RPMI7951 (cell line): ENCODE measurements at regions not wholly inside any gene's neighbourhood (a gene's known extent, or its start where the extent isn't known, plus 50 kb on each side); places are given as distances from the start of the nearest gene placed in this dataset.

Experiments used
- DNase-seq: peaks from one replicate; pipeline ENCODE4 v3.0.0-alpha.2; 2012; ENCODE audit warnings: low read depth

DNA sequence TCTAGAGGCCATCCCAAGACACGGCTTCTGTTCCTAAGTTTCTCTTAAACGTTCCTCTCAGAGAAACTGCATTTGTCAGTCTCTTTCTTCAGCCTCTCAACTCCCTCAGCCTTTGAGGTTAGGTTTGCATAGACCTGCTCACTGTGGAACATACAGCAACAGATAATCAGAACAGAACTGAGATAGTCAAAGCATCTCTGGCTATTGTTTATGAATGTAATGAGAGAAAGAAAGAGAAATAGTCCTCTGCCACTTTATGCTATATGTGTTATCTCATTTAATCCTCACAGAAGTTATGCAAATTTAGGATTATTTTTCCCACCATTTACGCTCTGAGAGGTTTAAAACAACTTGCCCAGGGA is 190.6 kb downstream of the PHLDA1 start:
- DNase-seq = no peak

DNA sequence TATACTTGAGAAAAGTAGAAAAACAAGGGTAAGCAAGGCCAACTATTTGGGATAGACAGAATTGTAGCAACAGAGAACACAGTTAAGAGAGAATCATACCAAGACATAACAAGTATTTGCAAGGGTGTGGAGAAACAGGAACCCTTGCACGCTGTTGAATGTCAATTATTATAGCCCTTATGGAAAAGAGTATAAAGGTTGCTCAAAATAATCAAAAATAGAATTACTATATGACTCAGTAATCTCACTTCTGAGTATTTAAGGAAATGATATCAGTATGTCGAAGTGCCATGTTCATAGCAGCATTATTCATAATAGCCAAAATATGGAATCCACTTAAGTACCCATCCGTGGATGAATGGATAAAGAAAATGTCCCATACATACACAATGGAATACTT is 193.3 kb downstream of the PHLDA1 start:
- DNase-seq = no peak

- DNase-seq = peak; percentile 50
These were observed 193.9 kb downstream of the PHLDA1 start for GRCh38 chr12:75837700-75838099.

DNA sequence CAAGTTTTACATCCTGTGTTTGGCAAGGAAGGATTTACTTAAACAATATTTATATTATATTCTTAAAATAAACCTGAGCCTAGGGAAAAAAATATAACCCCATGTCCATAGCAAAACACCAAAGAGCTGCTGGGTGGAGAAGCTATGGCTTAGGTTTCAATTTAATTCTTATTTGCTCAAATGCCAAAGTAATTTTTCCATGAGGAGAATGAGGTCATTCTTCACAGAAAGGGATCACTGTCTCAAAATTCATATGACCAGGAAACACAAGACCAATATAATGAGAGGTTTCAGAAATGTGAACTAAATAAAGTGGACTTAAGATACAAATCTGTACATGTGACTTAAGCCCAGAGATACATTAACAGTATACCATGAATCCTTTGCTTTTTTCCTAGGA is 195.0 kb downstream of the PHLDA1 start:
- no peak for DNase-seq

GRCh38 chr12:75834591-75834990 is 197.0 kb downstream of the PHLDA1 start:
- peak; percentile 74 for DNase-seq

- no peak for DNase-seq
These were observed 198.3 kb downstream of the PHLDA1 start for GRCh38 chr12:75833268-75833667.

DNA sequence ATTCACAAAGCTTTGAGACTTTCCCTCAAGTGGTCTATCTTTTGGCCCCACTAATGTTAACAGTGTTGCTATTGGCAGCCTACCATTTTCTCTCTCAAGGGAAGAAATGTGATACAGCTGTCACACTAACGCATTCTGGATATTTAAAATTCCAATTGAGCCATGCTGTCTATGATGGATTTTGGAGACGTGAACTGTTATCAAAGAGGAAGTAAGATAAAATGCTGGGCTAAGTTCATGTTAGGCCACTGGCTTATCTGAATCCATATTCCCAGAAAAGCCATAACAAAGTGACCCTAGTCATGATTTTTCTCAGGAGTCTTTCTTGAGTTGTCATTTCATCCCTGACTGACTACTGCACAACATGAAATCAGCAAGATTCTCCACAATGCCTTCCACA is 200.2 kb downstream of the PHLDA1 start:
- DNase-seq = peak; percentile 41

- no peak for DNase-seq
These were observed 204.5 kb downstream of the PHLDA1 start for GRCh38 chr12:75827061-75827460.

DNA sequence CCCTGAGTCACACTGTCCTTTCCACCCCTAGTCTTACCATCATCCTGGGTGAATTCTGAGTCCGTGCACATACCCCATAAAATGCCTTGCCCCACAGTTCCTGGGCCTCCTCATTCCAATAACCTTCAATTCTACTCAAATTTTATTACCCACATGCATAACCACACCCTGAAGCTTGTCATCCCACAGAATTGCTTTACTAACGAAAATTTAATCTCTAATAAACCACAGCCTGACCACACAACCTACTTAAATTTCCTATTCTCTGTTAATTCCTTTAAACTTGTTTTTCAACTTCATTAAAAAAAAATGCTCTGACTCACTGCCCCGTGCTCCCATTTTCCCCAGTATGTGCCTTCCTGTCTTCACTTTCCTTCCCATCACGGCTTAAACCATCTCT is 205.9 kb downstream of the PHLDA1 start:
- DNase-seq = peak; percentile 89

DNA sequence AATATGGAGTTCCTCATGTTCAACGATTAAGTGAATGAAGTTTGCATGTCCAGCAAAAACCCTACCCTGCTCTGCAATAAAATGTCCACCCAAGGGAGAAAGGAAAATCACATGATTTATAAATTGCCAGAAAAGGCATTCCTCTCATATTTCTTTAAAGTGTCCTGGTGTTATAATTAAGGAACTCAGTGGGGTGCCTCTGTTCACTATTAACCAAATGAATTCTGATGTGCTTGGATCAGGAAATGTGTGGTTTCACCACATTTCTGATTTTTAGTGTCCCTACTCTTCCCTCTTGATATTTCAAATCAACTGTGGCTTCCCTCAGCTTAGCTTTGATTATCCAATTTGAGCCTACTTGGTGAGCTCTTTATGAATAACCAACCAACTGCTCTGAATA is 208.1 kb downstream of the PHLDA1 start:
- no peak for DNase-seq

DNA sequence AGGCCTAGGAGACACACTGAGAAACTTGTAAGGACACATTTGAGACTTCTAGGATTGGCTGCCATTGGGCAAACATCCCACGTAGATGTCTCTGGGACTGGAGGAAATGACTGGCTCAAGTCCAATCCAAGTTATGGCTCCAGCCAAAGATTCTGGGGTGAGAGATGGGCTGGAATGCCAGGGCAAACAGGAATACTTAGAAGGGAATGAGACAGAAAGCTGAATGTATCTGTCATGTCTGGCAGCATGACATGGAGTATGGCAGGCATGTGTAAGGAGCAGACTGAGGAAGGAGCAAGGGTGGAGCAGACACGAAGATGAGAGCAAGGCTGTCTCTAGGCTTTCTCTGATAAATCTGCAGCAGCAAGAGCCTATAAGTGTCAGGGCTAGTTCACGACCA is 209.2 kb downstream of the PHLDA1 start:
- DNase-seq = no peak

- peak; percentile 76 for DNase-seq
These were observed 210.6 kb downstream of the PHLDA1 start for GRCh38 chr12:75820848-75821578.

DNA sequence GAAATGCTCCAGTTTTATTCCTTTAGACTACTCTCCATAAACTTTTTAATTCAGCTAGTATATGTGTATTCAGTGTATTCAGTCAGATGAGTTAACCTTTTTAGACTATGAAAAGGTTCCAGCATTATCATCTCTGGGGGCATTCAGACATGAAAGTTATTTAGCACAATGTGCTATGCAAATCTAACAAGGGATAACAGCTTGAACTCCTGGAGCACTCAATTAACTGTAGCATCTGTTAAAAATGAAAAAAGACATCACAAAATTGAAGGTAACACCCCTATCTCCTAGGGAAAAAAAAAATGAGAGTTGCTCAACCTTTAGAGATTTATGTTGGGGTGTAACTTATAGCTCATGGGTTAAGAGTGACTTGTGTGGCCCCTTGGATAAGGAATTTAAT is 211.5 kb downstream of the PHLDA1 start:
- DNase-seq = no peak

DNA sequence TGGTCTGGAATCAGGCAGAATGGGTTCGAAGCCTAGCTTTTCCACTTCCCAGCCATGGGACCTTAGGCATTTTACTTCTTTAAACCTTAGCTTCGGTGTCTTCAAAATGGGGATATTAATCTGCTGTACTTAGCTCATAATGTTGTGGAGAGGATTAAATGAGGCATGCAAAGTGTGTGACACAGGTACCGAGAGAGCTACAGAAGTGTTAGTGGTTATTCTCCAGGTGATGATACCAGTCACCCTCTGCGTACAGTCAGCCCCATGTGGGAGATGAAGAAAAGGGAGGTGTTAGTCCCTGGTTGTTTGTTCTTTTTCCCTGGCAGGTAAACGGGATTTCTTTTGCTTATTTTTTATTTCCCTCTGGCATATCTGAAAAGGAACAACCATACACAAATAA is 212.1 kb downstream of the PHLDA1 start:
- DNase-seq = no peak

DNA sequence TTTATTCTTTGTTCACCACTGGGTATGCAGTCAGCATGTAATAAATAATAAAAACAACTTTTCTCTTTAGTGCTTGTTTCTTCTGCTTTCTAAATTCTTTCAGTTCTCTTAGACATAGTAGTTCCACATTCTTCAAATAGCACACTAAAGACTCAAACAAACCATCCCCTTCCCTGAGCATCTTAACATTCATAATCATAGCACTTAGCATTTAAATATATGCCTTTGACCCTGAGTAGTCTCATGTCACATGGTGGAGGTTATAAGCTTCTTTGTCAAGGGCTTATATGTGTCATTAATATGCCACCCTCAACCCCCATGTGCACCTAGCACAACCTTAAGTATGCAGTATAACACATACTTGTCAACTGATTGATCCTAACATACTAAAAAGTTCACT is 212.7 kb downstream of the PHLDA1 start:
- DNase-seq = no peak

- DNase-seq = peak; percentile 93
These were observed 214.7 kb downstream of the PHLDA1 start for GRCh38 chr12:75816897-75817296.

DNA sequence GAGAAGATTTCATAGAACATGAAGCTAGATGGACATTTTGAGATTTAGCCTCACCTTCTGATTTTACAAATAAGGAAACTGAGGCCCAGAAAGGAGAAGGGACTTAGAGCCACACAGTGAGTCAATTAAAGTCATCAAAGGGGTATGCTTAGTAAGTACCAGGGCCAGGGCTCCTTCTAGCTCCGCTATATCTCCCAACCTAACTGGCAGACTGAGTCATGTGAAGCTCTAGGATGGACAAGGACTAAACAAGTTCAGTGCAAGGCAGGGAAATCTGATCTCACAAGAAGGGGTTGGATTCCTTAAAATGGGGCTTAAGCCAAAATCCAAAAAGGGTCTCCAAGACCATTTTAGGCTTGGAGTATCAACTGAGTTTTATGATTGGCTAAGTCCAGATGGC is 215.8 kb downstream of the PHLDA1 start:
- peak; percentile 79 for DNase-seq

- peak; percentile 95 for DNase-seq
These were observed 216.5 kb downstream of the PHLDA1 start for GRCh38 chr12:75814851-75815754.

- no peak for DNase-seq
These were observed 218.5 kb downstream of the PHLDA1 start for GRCh38 chr12:75813072-75813471.

DNA sequence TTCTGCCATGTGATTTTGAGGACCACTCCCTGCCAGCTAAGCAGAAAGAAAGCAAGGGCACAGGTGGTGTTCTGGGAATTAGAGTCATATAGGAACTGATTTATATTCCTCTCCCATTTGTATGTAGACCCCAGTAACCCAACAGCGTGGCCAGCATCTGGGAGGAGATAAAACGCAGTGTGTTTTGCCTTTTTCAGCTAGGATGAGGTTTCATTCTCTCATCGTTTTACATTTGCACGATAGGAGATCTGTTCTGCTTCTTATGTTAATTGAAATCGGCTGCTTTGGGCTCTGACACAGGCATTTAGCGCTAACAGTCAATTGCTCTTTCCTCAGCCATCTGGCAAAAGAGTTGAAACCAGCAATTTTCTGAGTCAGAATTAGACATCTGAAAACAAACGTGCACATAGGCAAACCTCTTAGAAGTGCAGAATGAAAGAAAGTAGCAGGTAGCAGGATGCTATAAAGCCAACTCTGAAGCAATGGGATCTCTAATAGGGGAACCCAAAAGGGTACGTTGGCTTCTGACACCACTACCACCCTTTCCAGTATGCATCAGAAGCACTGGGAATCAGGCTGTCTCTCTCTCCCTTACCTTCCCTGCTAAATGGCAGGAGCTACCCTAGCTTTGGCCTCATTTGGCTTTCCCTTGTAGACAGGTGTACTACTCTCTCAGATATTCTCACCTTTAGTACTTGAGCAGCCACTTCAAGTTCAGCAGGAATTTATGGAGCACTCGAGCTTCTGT is 219.1 kb downstream of the PHLDA1 start:
- DNase-seq = peak; percentile 88

- no peak for DNase-seq
These were observed 221.8 kb downstream of the PHLDA1 start for GRCh38 chr12:75809746-75810145.

GRCh38 chr12:75807494-75807893 is 224.1 kb downstream of the PHLDA1 start:
- no peak for DNase-seq

DNA sequence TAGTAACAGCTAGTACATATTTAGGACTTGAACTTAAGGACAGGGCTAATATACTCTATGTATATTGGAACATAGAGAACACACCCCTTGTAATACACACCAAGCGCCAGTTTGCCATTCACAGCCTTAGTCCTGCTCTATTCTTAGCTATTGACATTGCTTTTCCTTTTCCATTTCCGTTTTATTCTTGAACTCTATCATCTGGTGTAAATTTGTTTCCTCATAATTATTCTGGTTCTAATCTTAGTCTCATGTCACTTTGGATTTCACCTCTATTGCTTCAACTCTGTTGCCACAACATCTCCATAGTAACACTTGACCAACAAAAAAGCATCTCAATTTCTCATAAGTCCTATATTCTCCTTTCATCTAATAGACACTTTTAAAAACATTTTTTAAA is 225.7 kb downstream of the PHLDA1 start:
- DNase-seq = no peak
